NK-92 (cell line): ENCODE measurements at regions not wholly inside any gene's neighbourhood (a gene's known extent, or its start where the extent isn't known, plus 50 kb on each side); places are given as distances from the start of the nearest gene placed in this dataset.
"Not testable (repeated sequence)": the region's sequence is repeated elsewhere in the genome, so short reads cannot be mapped to it uniquely, and the experiment has no call there.

ENCODE experiments used
- DNase-seq: peaks from one replicate; lab custom pipeline; 2025; ENCODE audit not compliant: unreplicated experiment; lab: John Stamatoyannopoulos, UW

DNA sequence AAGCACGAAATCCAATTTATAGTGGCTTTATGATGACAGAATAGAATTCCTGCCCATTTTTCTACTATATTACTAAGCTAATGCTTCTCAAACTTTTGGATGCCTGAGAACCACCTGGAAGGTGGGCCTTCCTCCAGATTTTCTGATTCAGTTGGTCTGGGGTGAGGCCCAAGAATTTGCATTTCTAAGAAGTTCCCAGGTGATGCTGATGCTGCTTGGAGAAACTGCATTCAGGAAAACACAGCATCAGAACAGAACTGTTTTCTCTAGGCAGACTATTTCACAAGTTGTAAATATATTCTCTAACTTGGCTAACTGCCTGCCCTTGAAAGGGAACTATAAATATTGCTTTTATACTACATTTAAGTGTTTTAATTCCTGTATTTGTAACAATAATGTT, 644.9 kb upstream of the DPPA4 start:
- no peak for DNase-seq

DNA sequence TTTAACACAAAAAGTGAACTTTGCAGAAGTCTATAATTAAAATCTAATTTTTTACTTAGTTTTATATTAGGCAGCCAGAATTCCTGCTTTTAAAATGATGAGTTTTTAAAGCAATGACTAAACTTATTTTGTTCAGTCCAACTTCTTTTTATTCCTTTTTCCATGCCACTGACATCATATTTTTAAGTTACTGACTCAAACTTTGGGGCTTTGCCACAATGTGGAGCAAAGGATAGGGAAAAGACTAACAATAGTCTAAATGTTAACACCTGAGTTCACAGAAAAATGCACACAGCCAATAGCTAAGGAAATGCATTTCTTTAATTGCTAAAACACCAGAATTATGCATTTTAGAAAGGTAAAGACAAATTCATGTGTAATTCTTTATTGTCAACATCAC, 647.6 kb upstream of the DPPA4 start:
- DNase-seq, result no peak

GRCh38 chr3:109985943-109986555, 648.7 kb upstream of the DPPA4 start:
- DNase-seq, result no peak

GRCh38 chr3:109994853-109995252, 657.5 kb upstream of the DPPA4 start:
- DNase-seq, result no peak

GRCh38 chr3:109995377-109995776, 658.0 kb upstream of the DPPA4 start:
- no peak for DNase-seq

GRCh38 chr3:110001905-110002304, 664.6 kb upstream of the DPPA4 start:
- DNase-seq, result not testable (repeated sequence)

- DNase-seq, result no peak
Measured at GRCh38 chr3:110006913-110007312, 669.6 kb upstream of the DPPA4 start.

DNA sequence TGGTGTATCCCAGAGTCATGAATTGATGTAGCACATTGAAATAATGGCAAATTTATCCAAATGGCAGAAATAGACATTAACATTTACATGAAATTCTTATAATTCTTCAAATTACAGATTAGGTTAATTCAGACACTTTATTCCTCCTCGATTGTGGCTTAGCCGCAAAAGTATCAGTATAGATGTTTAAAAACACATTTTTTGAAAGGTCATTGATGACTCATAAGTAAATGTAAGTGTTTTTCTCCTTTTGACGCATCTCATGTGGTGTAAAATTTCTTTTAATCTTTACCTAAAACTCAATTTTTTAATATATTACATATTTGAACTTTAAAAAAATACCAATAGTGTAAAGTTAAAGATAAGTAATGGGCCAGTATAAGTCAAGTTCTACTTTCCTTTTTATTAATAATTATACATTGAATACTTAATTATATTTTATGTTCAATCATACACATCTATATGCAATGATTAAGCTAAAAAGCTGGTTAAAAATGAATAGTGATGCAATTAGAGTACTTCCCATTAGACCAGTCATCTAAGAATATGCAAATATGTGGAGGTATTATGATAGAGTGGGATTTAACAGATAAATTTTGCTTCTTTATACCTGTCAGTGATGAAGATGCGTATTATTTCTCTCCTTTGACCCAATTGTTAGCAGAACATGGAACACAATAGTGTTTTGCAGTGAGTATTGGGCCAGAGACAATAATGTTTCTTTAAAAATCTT, 678.1 kb upstream of the DPPA4 start:
- DNase-seq, result no peak

- DNase-seq, result no peak
Measured at GRCh38 chr3:110016235-110016815, 679.0 kb upstream of the DPPA4 start.

DNA sequence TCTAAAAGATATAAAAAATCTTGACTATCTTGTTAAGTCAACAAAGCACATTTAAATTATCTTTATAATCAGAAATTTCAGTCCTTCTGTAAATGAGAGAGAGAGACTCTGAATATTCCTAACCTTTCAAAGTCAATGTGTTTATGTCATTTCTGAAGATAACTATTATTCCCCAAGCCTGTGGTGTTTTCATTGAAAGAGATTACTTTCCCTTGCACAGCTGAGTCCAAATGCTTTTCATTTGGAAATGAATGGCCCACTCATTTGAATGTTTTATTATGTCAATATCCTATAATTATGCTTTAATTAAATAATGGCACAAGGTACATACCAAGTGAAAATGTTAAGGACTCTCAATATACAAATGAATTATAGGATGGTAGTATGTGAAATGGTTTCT, 680.0 kb upstream of the DPPA4 start:
- no peak for DNase-seq

GRCh38 chr3:110021659-110022058, 684.3 kb upstream of the DPPA4 start:
- DNase-seq, result no peak

DNA sequence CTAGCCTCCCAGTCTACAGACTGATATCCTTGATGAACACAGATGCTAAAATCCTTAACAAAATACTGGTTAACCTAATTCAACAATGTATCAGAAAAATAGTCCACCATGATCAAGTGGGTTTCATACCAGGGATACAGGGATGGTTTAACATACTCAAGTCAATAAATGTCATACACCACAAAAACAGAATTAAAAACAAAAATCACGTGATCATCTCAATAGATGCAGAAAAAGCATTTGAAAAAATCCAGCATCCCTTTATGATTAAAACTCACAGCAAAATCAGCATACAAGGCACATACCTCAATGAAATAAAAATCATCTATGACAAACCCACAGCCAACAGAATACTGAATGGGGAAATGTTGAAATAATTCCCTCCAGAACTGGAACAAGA, 685.7 kb upstream of the DPPA4 start:
- not testable (repeated sequence) for DNase-seq

DNA sequence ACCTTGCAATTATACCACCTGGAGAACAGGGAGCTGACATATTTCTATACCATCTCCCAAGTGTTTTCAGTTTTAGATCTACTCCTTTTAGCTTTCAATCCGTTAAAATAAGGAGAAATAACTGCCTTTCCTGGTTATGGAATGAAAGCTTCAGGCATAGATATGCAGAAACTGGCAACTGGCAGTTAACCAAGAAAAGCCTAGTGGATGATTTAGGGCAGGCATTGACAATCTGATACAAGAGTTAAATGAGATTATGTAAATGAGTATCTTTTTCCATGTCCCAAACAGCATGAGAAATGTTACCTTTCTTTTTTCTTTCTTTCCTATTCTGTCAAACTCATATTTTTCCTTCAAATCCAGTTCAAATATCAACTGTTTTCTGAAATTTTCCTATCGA, 689.1 kb upstream of the DPPA4 start:
- no peak for DNase-seq

DNA sequence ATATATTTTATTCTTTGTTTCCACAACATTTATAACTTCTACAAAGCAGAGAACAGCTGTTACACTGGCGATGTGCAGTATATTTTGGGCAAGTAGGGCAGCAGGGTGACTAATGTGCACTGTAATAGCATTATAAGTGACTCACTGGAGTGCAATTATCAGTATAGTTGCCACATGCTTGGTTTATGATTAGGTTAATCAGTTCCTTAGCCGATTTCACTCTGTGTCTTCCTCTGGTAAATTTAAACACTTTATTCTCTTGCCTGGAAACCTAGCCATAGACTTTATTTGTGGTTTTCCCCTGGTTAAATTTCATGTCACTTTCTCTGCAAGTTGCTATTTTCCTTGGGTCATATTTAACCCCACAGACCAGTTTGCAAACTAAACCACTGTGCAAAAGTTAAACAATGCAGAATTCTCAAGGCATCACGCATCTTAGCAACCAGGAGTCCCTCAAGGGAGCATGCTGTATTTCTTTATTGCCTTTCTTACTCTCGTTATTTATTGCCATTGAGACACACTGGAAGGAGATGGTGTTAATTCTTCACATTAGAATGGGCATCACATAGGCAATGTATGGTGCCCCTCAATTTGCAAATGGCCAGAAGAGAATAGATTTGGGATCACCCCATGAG, 690.2 kb upstream of the DPPA4 start:
- no peak for DNase-seq

- DNase-seq, result no peak
Measured at GRCh38 chr3:110031975-110032374, 694.6 kb upstream of the DPPA4 start.

- DNase-seq, result no peak
Measured at GRCh38 chr3:110059431-110059830, 722.1 kb upstream of the DPPA4 start.

DNA sequence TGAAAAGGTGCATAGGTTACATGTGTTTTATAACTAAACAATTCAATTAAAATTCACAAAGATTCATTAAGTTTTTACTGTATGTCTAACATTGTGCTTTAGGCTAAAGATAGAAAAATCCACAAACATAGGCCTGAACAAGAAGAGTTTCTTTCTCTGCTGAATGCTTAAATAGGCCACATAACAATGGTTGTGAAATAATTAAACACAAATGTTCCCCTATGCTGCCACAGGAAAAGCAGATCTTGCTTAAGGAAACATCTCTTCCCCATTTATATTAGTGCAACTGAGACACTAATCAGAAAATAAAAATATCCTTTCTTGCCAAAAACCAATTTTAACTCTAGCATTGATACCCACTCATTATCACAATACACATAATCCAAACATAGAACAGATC, 725.4 kb upstream of the DPPA4 start:
- no peak for DNase-seq

DNA sequence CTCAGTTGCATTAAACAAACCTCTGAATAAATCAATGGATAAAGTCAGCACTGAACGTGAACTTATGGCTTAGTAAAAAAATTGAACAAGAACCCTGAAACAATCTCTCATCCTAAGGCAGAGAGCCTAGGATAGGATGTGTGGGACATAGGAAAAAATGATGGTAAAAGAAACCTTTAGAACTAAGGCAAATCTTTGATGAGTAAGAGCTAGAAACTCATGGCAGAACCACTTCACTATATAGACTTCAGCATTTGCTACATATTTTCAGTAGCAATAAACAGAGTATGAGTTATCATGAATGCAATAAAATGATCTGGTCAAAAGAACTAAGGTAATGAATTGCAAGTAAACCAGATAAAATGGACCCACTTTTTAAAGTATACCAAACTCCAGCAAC, 725.8 kb upstream of the DPPA4 start:
- no peak for DNase-seq

GRCh38 chr3:110066206-110066605, 728.9 kb upstream of the DPPA4 start:
- no peak for DNase-seq

- no peak for DNase-seq
Measured at GRCh38 chr3:110067527-110067926, 730.2 kb upstream of the DPPA4 start.

DNA sequence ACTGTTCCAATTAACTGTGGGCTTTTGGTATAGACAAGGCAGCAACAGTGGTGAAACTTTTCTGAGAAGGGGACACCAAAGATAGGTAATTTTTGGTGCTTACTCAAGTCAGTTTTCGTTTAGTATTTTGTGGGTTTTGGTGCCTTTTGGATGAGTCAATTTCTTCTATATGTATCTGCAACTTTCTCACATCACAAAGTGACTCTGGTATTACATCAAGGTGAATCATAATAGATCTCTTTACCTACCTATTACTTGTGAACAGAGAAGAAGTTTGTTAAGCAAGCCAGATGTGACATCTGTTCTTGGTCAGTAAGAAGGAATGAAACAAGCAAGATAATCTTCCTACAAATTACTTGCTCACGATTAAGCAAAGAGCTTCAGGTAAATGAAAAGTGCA, 732.4 kb upstream of the DPPA4 start:
- no peak for DNase-seq
